Tibial nerve (tissue), 4 donors: ENCODE measurements at regions not wholly inside any gene's neighbourhood (a gene's known extent, or its start where the extent isn't known, plus 50 kb on each side); places are given as distances from the start of the nearest gene placed in this dataset.

Experiments used
- DNase-seq, 2 donors: peaks; one replicate each; pipeline ENCODE4 v3.0.0-alpha.2; 2019; ENCODE audit warnings: low spot score in 2 of 2
- H3K27ac ChIP-seq, 4 donors: fragments of 200-600 bp; sonication (generic) in 3 of 4; one replicate each; pipeline ENCODE4 v1.5.1; 2017 to 2019; ENCODE audit warnings: mild to moderate bottlenecking in 1 of 4
- H3K27me3 ChIP-seq, 2 donors: fragments of 200-600 bp; sonication (generic) in 1 of 2; one replicate each; pipeline versions ENCODE4 v1.5.1 to v1.6.0; 2017 to 2019
- H3K36me3 ChIP-seq, 3 donors: fragments of 200-600 bp; sonication (generic); one replicate each; pipeline ENCODE4 v1.5.1; 2018 to 2019
- H3K4me1 ChIP-seq, 4 donors: fragments of 200-600 bp; sonication (generic) in 3 of 4; one replicate each; pipeline ENCODE4 v1.5.1; 2017 to 2019
- H3K4me3 ChIP-seq, 4 donors: fragments of 200-600 bp; sonication (generic) in 3 of 4; one replicate each; pipeline ENCODE4 v1.5.1; 2017 to 2019; ENCODE audit warnings: mild to moderate bottlenecking in 1 of 4, moderate library complexity in 1 of 4
- H3K9me3 ChIP-seq, 4 donors: fragments of 200-600 bp; sonication (generic) in 3 of 4; one replicate each; pipeline ENCODE4 v1.5.1; 2017 to 2019
- CTCF ChIP-seq, 5 experiments: fragments of 200-600 bp in 3 of 5; fragments of 450-650 bp in 2 of 5; sonication (generic) in 3 of 5; IDR thresholded peaks; one replicate each; pipeline ENCODE4 v1.5.1; 2016 to 2019; ENCODE audit warnings: antibody characterized with exemption in 5 of 5, mild to moderate bottlenecking in 3 of 5, moderate library complexity in 2 of 5
- EP300 ChIP-seq, 2 donors: sonication (generic); formaldehyde crosslinking; IDR thresholded peaks; one replicate each; pipeline ENCODE4 v1.6.1; 2017; ENCODE audit warnings: antibody characterized with exemption in 2 of 2, mild to moderate bottlenecking in 1 of 2
- POLR2A ChIP-seq, 2 donors: fragments of 450-650 bp; IDR thresholded peaks; one replicate each; pipeline ENCODE4 v1.6.1; 2017; ENCODE audit warnings: antibody characterized with exemption in 2 of 2, mild to moderate bottlenecking in 2 of 2, moderate library complexity in 2 of 2
- WGBS, 2 donors: methylation state at CpG; one replicate each; pipeline ENCODE4 v1.1.5; 2018; 5-methylcytosine and 5-hydroxymethylcytosine counted together

- H3K9me3 ChIP-seq = no peaks in the 10 kb centered on the region
- no peak for DNase-seq
- H3K36me3 ChIP-seq = no peaks in the 10 kb centered on the region
- no peaks in the 10 kb centered on the region for H3K27me3 ChIP-seq
- peaks cover 0 to 23% (median 2%) of the 10 kb centered on the region in 4 donors for H3K4me1 ChIP-seq
- TF ChIP-seq POLR2A (IDR thresholded peaks at IDR 0.05) (no peak), CTCF (IDR thresholded peaks at IDR 0.05) (no peak)
- H3K27ac ChIP-seq = peak overlapping the region in 2 of 4 donors; percentile 48 to 52
- WGBS, 2 donors = 22% methylated on average over 2 of the region's 2 CpGs
- H3K4me3 ChIP-seq = no peak overlapping the region
Observed at GRCh38 chr9:13412331-13412730, 132.8 kb upstream of the MPDZ start.

- TF ChIP-seq EP300 (IDR thresholded peaks at IDR 0.05) (peak in 1 of 2 donors; percentile 50), CTCF (IDR thresholded peaks at IDR 0.05) (no peak), POLR2A (IDR thresholded peaks at IDR 0.05) (no peak)
- Histone ChIP-seq H3K4me3 (no peak overlapping the region), H3K36me3 (no peaks in the 10 kb centered on the region), H3K27me3 (no peaks in the 10 kb centered on the region), H3K27ac (peak overlapping the region in 2 of 4 donors; percentile 48 to 52), H3K9me3 (no peaks in the 10 kb centered on the region), H3K4me1 (peaks cover 0 to 23% (median 2%) of the 10 kb centered on the region in 4 donors)
- no peak for DNase-seq
Observed at GRCh38 chr9:13411791-13412190, 132.3 kb upstream of the MPDZ start.

GRCh38 chr9:13410566-13411031 lies 131.1 kb upstream of the MPDZ start:
- no peak for TF ChIP-seq EP300 (IDR thresholded peaks at IDR 0.05)
- no peak for TF ChIP-seq CTCF (IDR thresholded peaks at IDR 0.05)
- TF ChIP-seq POLR2A (IDR thresholded peaks at IDR 0.05) = no peak
- WGBS, 2 donors = 62 to 66% methylated on average over 2 of the region's 2 CpGs

GRCh38 chr9:13397661-13398060 lies 118.2 kb upstream of the MPDZ start:
- H3K4me1 ChIP-seq = peaks cover 0 to 21% (median 0%) of the 10 kb centered on the region in 4 donors
- no peaks in the 10 kb centered on the region for H3K36me3 ChIP-seq
- peak overlapping the region in 2 of 4 donors; percentile 13 to 68 for H3K27ac ChIP-seq
- no peak overlapping the region for H3K4me3 ChIP-seq
- no peak for DNase-seq
- H3K27me3 ChIP-seq = no peaks in the 10 kb centered on the region
- no peak for TF ChIP-seq POLR2A (IDR thresholded peaks at IDR 0.05)
- TF ChIP-seq CTCF (IDR thresholded peaks at IDR 0.05) = no peak
- TF ChIP-seq EP300 (IDR thresholded peaks at IDR 0.05) = no peak
- no peaks in the 10 kb centered on the region for H3K9me3 ChIP-seq

More at GRCh38 chr9:13410566-13411031, 131.1 kb upstream of the MPDZ start:
- H3K36me3 ChIP-seq = no peaks in the 10 kb centered on the region
- DNase-seq = no peak
- H3K9me3 ChIP-seq = no peaks in the 10 kb centered on the region
- no peak overlapping the region for H3K4me3 ChIP-seq
- H3K27me3 ChIP-seq = no peaks in the 10 kb centered on the region
- peaks cover 0 to 23% (median 2%) of the 10 kb centered on the region in 4 donors for H3K4me1 ChIP-seq
- no peak overlapping the region for H3K27ac ChIP-seq

- Histone ChIP-seq H3K9me3 (no peaks in the 10 kb centered on the region), H3K36me3 (no peaks in the 10 kb centered on the region), H3K27me3 (no peaks in the 10 kb centered on the region), H3K4me1 (peaks cover 0 to 21% (median 0%) of the 10 kb centered on the region in 4 donors), H3K4me3 (no peak overlapping the region), H3K27ac (peak overlapping the region in 2 of 4 donors; percentile 54 to 68)
- TF ChIP-seq EP300 (IDR thresholded peaks at IDR 0.05) (peak in 1 of 2 donors; percentile 70), POLR2A (IDR thresholded peaks at IDR 0.05) (no peak)
- WGBS, 2 donors = 38 to 43% methylated on average over 4 of the region's 4 CpGs
- no peak for DNase-seq
Observed at GRCh38 chr9:13397220-13397619, 117.7 kb upstream of the MPDZ start.

- Histone ChIP-seq H3K36me3 (no peaks in the 10 kb centered on the region), H3K27ac (peak overlapping the region in 2 of 4 donors; percentile 54 to 68), H3K9me3 (peaks cover 0 to 5% (median 0%) of the 10 kb centered on the region in 4 donors), H3K27me3 (no peaks in the 10 kb centered on the region), H3K4me3 (no peak overlapping the region), H3K4me1 (peaks cover 0 to 21% (median 0%) of the 10 kb centered on the region in 4 donors)
- TF ChIP-seq POLR2A (IDR thresholded peaks at IDR 0.05) = no peak
- TF ChIP-seq EP300 (IDR thresholded peaks at IDR 0.05) = no peak
- TF ChIP-seq CTCF (IDR thresholded peaks at IDR 0.05) = no peak
- WGBS, 2 donors = 90 to 91% methylated on average over 4 of the region's 4 CpGs
- DNase-seq = no peak
Observed at GRCh38 chr9:13396418-13396817, 116.9 kb upstream of the MPDZ start.
